ENCODE measurements at regions not wholly inside any gene's neighbourhood (a gene's known extent, or its start where the extent isn't known, plus 50 kb on each side); places are given as distances from the start of the nearest gene placed in this dataset.
A peak's percentile ranks its signal among the peaks of the same experiment; 100 is the strongest.

DNA sequence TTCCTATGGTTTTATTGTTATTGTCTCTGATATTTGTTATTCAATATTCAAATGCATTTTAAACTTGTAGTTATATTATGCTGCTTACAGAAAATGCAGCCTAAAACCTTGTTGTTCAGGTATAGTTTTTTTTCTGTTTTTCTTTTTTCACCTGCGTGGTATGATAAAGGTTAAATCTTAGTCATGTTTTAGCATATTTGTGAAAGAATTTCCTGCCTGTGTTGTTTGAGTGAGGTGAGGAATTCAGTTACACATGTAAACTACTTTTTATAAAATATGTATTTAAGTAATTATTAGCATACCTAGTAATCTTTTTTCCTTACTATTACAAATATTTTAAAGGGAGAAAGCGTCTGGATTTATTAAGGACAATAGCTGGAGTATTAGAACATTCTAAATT is 90.0 kb upstream of the NAALADL2 start:
- FAIRE-seq = no peak
- H3K36me3 ChIP-seq (ENCODE audit: control insufficient read depth, insufficient read depth, low read length) = no peaks in the 10 kb centered on the region
- DNase-seq (ENCODE audit: low read depth) = peak; percentile 59
- no peak overlapping the region for H3K4me3 ChIP-seq (ENCODE audit: low read depth, low read length)
- no peaks in the 10 kb centered on the region for H3K27me3 ChIP-seq (ENCODE audit: control insufficient read depth, insufficient read depth, low read length)
- TF ChIP-seq, protein P1, sequence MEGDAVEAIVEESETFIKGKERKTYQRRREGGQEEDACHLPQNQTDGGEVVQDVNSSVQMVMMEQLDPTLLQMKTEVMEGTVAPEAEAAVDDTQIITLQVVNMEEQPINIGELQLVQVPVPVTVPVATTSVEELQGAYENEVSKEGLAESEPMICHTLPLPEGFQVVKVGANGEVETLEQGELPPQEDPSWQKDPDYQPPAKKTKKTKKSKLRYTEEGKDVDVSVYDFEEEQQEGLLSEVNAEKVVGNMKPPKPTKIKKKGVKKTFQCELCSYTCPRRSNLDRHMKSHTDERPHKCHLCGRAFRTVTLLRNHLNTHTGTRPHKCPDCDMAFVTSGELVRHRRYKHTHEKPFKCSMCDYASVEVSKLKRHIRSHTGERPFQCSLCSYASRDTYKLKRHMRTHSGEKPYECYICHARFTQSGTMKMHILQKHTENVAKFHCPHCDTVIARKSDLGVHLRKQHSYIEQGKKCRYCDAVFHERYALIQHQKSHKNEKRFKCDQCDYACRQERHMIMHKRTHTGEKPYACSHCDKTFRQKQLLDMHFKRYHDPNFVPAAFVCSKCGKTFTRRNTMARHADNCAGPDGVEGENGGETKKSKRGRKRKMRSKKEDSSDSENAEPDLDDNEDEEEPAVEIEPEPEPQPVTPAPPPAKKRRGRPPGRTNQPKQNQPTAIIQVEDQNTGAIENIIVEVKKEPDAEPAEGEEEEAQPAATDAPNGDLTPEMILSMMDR (IDR thresholded peaks at IDR 0.05; ENCODE audit: insufficient read depth, low read length, severe bottlenecking) = no peak

DNA sequence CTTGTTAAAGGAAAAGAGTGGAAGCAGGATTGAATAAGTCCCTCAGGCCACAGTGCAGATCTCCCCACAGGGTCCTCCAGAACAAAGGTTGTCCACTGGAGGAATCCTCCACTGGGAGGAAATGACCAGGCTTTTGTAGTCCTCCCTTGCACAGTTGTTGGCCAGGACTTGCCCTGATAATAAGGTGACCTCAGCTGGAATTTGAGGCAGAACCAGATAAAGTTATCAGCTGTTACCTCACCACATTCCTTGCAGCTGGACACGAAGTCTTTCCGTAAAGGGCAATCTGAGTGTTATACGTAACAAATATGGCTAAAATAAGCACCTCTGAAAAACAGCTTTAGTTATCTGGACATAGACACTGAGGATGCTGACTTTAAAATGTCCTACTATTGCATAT is 83.5 kb upstream of the NAALADL2 start:
- TF ChIP-seq, protein P1 (IDR thresholded peaks at IDR 0.05; ENCODE audit: insufficient read depth, low read length, severe bottlenecking) = no peak
- DNase-seq (ENCODE audit: low read depth) (peak; percentile 34), FAIRE-seq (no peak)

DNA sequence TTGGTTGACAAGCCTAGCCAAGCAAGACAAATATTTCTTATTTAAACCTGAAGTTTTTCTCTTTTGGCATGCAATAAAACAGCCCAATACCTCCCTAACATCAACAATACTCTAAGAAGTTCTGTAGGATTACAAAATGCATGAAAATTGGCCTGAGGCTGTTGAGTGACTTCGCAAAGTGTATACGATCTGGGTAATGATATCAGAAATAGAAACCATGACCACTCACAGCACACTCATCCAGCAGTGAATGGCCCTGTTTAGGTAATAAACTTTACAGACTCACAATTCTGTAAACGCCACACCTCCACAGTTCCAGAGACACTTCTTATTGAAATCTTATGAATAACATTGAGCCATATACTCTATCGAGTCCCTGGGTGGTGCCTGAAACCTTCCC is 83.0 kb upstream of the NAALADL2 start:
- DNase-seq (ENCODE audit: low read depth) = peak; percentile 94

More for the DNA sequence above, 83.5 kb upstream of the NAALADL2 start:
- H3K36me3 ChIP-seq (ENCODE audit: control insufficient read depth, insufficient read depth, low read length) = no peaks in the 10 kb centered on the region
- no peak overlapping the region for H3K4me3 ChIP-seq (ENCODE audit: low read depth, low read length)
- H3K27me3 ChIP-seq (ENCODE audit: control insufficient read depth, insufficient read depth, low read length) = no peaks in the 10 kb centered on the region

DNA sequence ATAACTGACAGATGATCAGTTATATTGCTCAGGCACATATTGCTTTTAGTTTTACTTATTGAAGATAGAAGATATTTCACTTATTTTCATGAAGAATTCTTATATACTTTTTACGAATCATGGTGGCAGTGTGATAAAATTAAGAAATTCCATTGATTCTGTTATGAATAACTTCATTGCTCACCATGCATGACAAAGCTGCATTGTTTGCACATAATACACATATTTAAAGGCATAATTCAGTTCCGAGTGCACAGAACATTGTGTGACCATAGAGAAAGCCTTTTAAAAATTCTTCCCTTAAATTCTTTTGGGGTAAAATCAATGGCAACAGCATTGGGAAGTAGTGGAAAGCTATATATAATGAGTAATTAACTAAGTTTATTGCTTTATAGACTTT is 82.5 kb upstream of the NAALADL2 start:
- Histone ChIP-seq H3K27me3 (ENCODE audit: control insufficient read depth, insufficient read depth, low read length) (no peaks in the 10 kb centered on the region), H3K36me3 (ENCODE audit: control insufficient read depth, insufficient read depth, low read length) (no peaks in the 10 kb centered on the region), H3K4me3 (ENCODE audit: low read depth, low read length) (no peak overlapping the region)
- TF ChIP-seq, protein P1 (IDR thresholded peaks at IDR 0.05; ENCODE audit: insufficient read depth, low read length, severe bottlenecking) = no peak
- DNase-seq (ENCODE audit: low read depth) (peak; percentile 44), FAIRE-seq (no peak)

More for the DNA sequence above, 83.0 kb upstream of the NAALADL2 start:
- Histone ChIP-seq H3K27me3 (ENCODE audit: control insufficient read depth, insufficient read depth, low read length) (no peaks in the 10 kb centered on the region), H3K4me3 (ENCODE audit: low read depth, low read length) (no peak overlapping the region), H3K36me3 (ENCODE audit: control insufficient read depth, insufficient read depth, low read length) (no peaks in the 10 kb centered on the region)
- FAIRE-seq = no peak
- TF ChIP-seq, protein P1 (IDR thresholded peaks at IDR 0.05; ENCODE audit: insufficient read depth, low read length, severe bottlenecking) = no peak

DNA sequence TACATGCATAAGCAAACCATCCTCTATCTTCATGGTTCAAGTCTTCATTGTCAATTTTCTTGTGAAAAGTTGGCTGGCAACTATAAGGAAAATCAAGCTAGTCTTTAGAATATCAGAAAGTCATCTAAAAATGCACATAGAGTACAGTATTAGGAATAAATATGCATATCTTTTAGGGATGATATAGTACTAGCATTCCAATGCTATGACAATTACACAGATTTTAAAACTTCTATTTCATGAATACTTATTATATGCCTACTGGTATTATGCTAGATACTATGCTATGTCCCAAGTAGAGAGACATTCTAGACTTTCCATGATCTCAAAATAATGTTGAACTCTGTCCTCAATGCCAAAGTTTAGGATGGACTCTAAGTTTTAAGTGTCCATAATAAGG is 81.3 kb upstream of the NAALADL2 start:
- Histone ChIP-seq H3K4me3 (ENCODE audit: low read depth, low read length) (no peak overlapping the region), H3K36me3 (ENCODE audit: control insufficient read depth, insufficient read depth, low read length) (no peaks in the 10 kb centered on the region), H3K27me3 (ENCODE audit: control insufficient read depth, insufficient read depth, low read length) (no peaks in the 10 kb centered on the region)
- TF ChIP-seq, protein P1 (IDR thresholded peaks at IDR 0.05; ENCODE audit: insufficient read depth, low read length, severe bottlenecking) = no peak
- DNase-seq (ENCODE audit: low read depth) (no peak), FAIRE-seq (no peak)

DNA sequence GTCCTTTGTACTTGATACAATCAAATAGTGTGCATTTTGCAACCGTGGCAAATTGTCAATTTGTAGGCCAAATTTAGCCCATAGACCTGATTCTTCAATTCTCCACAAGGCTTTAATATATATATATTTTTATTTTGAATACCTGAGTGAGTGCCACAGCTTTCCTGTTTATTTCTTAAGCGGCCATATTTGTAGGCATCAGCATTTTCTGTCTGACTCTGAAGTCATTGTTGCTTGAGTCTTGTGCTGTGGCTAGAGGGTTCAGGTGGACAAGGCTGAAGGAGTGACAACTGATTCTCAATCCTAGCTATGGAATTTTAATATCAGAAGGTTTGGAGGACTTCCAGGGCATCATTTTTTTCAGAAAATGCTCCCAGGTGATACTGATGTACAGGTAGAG is 75.6 kb upstream of the NAALADL2 start:
- no peak for DNase-seq (ENCODE audit: low read depth)
- FAIRE-seq = no peak
- TF ChIP-seq, protein P1 (IDR thresholded peaks at IDR 0.05; ENCODE audit: insufficient read depth, low read length, severe bottlenecking) = no peak
- H3K4me3 ChIP-seq (ENCODE audit: low read depth, low read length) = no peak overlapping the region
- no peaks in the 10 kb centered on the region for H3K27me3 ChIP-seq (ENCODE audit: control insufficient read depth, insufficient read depth, low read length)
- no peaks in the 10 kb centered on the region for H3K36me3 ChIP-seq (ENCODE audit: control insufficient read depth, insufficient read depth, low read length)

All from bronchial epithelial cell (primary cell).